HepG2 (cell line): ENCODE measurements at regions not wholly inside any gene's neighbourhood (a gene's known extent, or its start where the extent isn't known, plus 50 kb on each side); places are given as distances from the start of the nearest gene placed in this dataset.

Experiments
- ATAC-seq: fragments of 200-7000 bp; cut with Tn5 transposase; 3 replicates; pipeline ENCODE4 v1.9.1; 2020; ENCODE audit warnings: mild to moderate bottlenecking, moderate library complexity
- BruUV-seq: library from RNA; stranded (reverse); fragments of 400-500 nt; replicated peaks from 2 replicates; lab custom pipeline; 2021; lab: Mats Ljungman, UMichigan
- CTCF ChIA-PET: fragments of 300-600 bp; formaldehyde crosslinking; extraction: SDS; loops from one replicate; lab custom pipeline; 2021; ENCODE audit warnings: low total read pairs, inconsistent platforms, low intra/inter-chr PET ratio; lab: Yijun Ruan, JAX
- POLR2A ChIA-PET: fragments of 350-600 bp; sonication (Branson Sonifier 250); formaldehyde crosslinking; loops from one replicate; lab custom pipeline; 2020; ENCODE audit warnings: antibody characterized with exemption, inconsistent platforms; lab: Yijun Ruan, JAX
- DNase-seq: peaks from one replicate; pipeline ENCODE4 v3.0.0-alpha.2; 2015; ENCODE audit warnings: low spot score
- FAIRE-seq: peaks from 3 replicates; lab custom pipeline; 2011; peaks lifted over from hg19 to GRCh38; lab: Jason Lieb, UNC
- H2AFZ ChIP-seq: one replicate; pipeline ENCODE4 v1.6.1; 2011; ENCODE audit warnings: low read length, inconsistent platforms
- H3K27ac ChIP-seq: fragments of 300-600 bp; 3 replicates; pipeline ENCODE4 v1.8.0; 2011; ENCODE audit warnings: mixed run types, mild to moderate bottlenecking, mixed read lengths, low read length, inconsistent platforms; ENCODE audit not compliant: insufficient read depth; ENCODE audit errors: extremely low read length
- H3K27me3 ChIP-seq, 2 experiments: fragments of 200-600 bp in 1 of 2; 2 replicates in 1 of 2; 3 replicates in 1 of 2; pipeline versions ENCODE4 v1.6.0 to v1.8.0; 2011; ENCODE audit warnings: low read length in 2 of 2, mild to moderate bottlenecking in 2 of 2, moderate library complexity in 2 of 2, inconsistent platforms in 1 of 2; ENCODE audit not compliant: insufficient read depth in 2 of 2, control insufficient read depth in 1 of 2
- H3K36me3 ChIP-seq, 2 experiments: fragments of 200-600 bp in 1 of 2; replicated peaks in 1 of 2; 2 replicates in 1 of 2; 3 replicates in 1 of 2; pipeline versions ENCODE4 v1.5.1 to v1.8.0; 2011; ENCODE audit warnings: low read length in 2 of 2, inconsistent platforms in 1 of 2; ENCODE audit not compliant: insufficient read depth in 2 of 2, control insufficient read depth in 1 of 2
- H3K4me1 ChIP-seq: 2 replicates; pipeline ENCODE4 v1.5.1; 2012; ENCODE audit warnings: low read length, inconsistent platforms; ENCODE audit not compliant: insufficient read depth
- H3K4me2 ChIP-seq: 2 replicates; pipeline ENCODE4 v1.6.0; 2011; ENCODE audit warnings: low read depth, low read length, inconsistent platforms
- H3K4me3 ChIP-seq, 3 experiments: fragments of 200-600 bp in 1 of 3; sonication (generic), shearing (Covaris generic) in 1 of 3; replicated peaks in 1 of 3; 2 replicates each; pipeline ENCODE4 v1.5.1; 2011 to 2016; ENCODE audit warnings: low read length in 3 of 3, inconsistent platforms in 2 of 3, low read depth in 2 of 3, mild to moderate bottlenecking in 2 of 3, control low read depth in 1 of 3, mixed read lengths in 1 of 3; ENCODE audit not compliant: insufficient read depth in 1 of 3
- H3K79me2 ChIP-seq: one replicate; pipeline ENCODE4 v1.6.1; 2011; ENCODE audit warnings: low read length, inconsistent platforms; ENCODE audit not compliant: insufficient read depth
- H3K9ac ChIP-seq: 2 replicates; pipeline ENCODE4 v1.6.0; 2011; ENCODE audit warnings: mild to moderate bottlenecking, low read depth, low read length, inconsistent platforms; ENCODE audit not compliant: insufficient read depth
- H3K9me3 ChIP-seq: 2 replicates; pipeline ENCODE4 v1.5.1; 2012; ENCODE audit warnings: mild to moderate bottlenecking, low read length
- H4K20me1 ChIP-seq: 2 replicates; pipeline ENCODE4 v1.6.0; 2011; ENCODE audit warnings: inconsistent platforms, mild to moderate bottlenecking, low read length, moderate library complexity; ENCODE audit not compliant: insufficient read depth
- FOXK2 ChIP-seq: fragments of 450-650 bp; IDR thresholded peaks from 2 replicates; pipeline ENCODE4 v1.6.1; 2016
- IKZF1 ChIP-seq: fragments of 450-650 bp; IDR thresholded peaks from 2 replicates; pipeline ENCODE4 v1.7.1; 2016
- PHF20 ChIP-seq: sonication (generic); formaldehyde crosslinking; IDR thresholded peaks from 2 replicates; pipeline ENCODE4 v1.5.0; 2020; ENCODE audit warnings: mild to moderate bottlenecking, missing genetic modification reagents
- PHF8 ChIP-seq: sonication (generic); formaldehyde crosslinking; IDR thresholded peaks from 2 replicates; pipeline ENCODE4 v1.5.0; 2020; ENCODE audit warnings: missing genetic modification reagents
- PLSCR1 ChIP-seq: sonication (generic); formaldehyde crosslinking; IDR thresholded peaks from 2 replicates; pipeline ENCODE4 v1.5.0; 2020; ENCODE audit warnings: missing genetic modification reagents, mild to moderate bottlenecking, borderline replicate concordance
- RNF2 ChIP-seq: fragments of 450-650 bp; conservative IDR thresholded peaks from 2 replicates; pipeline ENCODE4 v1.6.1; 2016; ENCODE audit warnings: low read depth
- ZNF670 ChIP-seq: sonication (generic); formaldehyde crosslinking; IDR thresholded peaks from 2 replicates; pipeline ENCODE4 v1.8.0; 2022; ENCODE audit warnings: mild to moderate bottlenecking, missing genetic modification reagents, borderline replicate concordance
- ZNF703 ChIP-seq: sonication (generic); formaldehyde crosslinking; IDR thresholded peaks from 2 replicates; pipeline ENCODE4 v1.5.1; 2020; ENCODE audit warnings: missing genetic modification reagents, mild to moderate bottlenecking, moderate library complexity, borderline replicate concordance
- ZNF800 ChIP-seq: sonication (generic); formaldehyde crosslinking; IDR thresholded peaks from 2 replicates; pipeline ENCODE4 v1.4.0; 2020; ENCODE audit warnings: missing genetic modification reagents
- WGBS: methylation state at CpG from one replicate; pipeline ENCODE4 v1.1.6; 2017; ENCODE audit warnings: low lambda C conversion rate; 5-methylcytosine and 5-hydroxymethylcytosine counted together
- in situ Hi-C: cut with HindIII; loops from 2 replicates; pipeline ENCODE4 v1.10.0; 2017; ENCODE audit warnings: low pct_unique_long_range_greater_than_20kb; ENCODE audit not compliant: extremely low pct_ligation_motif_present
- intact Hi-C: fragments of 100-400 bp; cut with micrococcal nuclease; formaldehyde crosslinking; loops from one replicate; pipeline ENCODE4 v1.10.0; 2022; ENCODE audit not compliant: unreplicated experiment
- TF ChIP-seq, protein P1 (sequence below): sonication (generic); formaldehyde crosslinking; IDR thresholded peaks from 2 replicates; pipeline ENCODE4 v1.4.0; 2020; ENCODE audit warnings: low read depth, mild to moderate bottlenecking, missing genetic modification reagents

DNA sequence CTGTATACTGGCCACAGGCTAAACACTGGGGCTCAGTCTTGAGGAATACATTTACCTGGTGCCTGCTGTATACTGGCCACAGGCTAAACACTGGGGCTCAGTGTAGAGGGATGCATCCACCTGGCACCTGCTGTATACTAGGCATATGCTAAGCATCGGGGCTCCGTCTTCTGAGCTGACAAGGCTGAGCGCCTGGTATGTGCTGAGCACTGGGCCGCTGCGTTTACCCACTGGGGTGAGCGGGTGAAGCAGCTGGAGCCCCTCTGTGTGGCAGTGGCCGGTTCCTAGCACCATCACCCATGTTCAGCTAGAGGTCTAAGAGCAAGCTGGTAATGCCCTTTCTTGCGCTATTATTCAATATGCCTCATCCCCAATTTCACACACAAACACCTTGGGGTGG, 93.4 kb downstream of the ADRA2C start:
- Histone ChIP-seq H3K4me1 (peaks cover 50% of the 10 kb centered on the region), H3K79me2 (no peaks in the 10 kb centered on the region), H3K9me3 (no peaks in the 10 kb centered on the region), H2AFZ (no peak overlapping the region), H3K4me3 (no peak overlapping the region), H4K20me1 (no peaks in the 10 kb centered on the region), H3K27me3 (peaks cover 5 to 71% of the 10 kb centered on the region in 2 experiments), H3K9ac (no peak overlapping the region)
- DNase-seq (no peak), ATAC-seq (no peak)
- ChIA-PET POLR2A (interaction anchor here (1.6 kb wide), 1 partner anchor 23 kb away, joined by 4 read pairs; no protein-coding TSS in a partner anchor), CTCF (no interaction called here)
- intact Hi-C loops, result no loop called here
- BruUV-seq, result no TSS peak
- in situ Hi-C loops, result no loop called here
- 100% methylated on average over 1 of the region's 8 CpGs for WGBS
- TF ChIP-seq PHF20 (CRISPR knock-in tag) (no peak), ZNF703 (CRISPR knock-in tag) (no peak), PHF8 (CRISPR knock-in tag) (no peak), ZNF670 (no peak), ZNF800 (CRISPR knock-in tag) (no peak), PLSCR1 (no peak), IKZF1 (no peak), RNF2 (no peak), FOXK2 (no peak)
- TF ChIP-seq, protein P1, sequence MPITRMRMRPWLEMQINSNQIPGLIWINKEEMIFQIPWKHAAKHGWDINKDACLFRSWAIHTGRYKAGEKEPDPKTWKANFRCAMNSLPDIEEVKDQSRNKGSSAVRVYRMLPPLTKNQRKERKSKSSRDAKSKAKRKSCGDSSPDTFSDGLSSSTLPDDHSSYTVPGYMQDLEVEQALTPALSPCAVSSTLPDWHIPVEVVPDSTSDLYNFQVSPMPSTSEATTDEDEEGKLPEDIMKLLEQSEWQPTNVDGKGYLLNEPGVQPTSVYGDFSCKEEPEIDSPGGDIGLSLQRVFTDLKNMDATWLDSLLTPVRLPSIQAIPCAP, result no peak
- TF ChIP-seq, all 625 proteins: peak for 0
- Histone ChIP-seq H3K27ac (no peak overlapping the region), H3K36me3 (no peaks in the 10 kb centered on the region), H3K4me2 (no peak overlapping the region)
- FAIRE-seq, result no peak
